ENCODE measurements at regions not wholly inside any gene's neighbourhood (a gene's known extent, or its start where the extent isn't known, plus 50 kb on each side); places are given as distances from the start of the nearest gene placed in this dataset.

GRCh38 chr3:94928921-94929320 lies 866.1 kb downstream of the NSUN3 start:
- Histone ChIP-seq H3K4me1 (ENCODE audit: insufficient read depth, low read length) (no peaks in the 10 kb centered on the region), H3K36me3 (ENCODE audit: insufficient read depth, low read length) (no peaks in the 10 kb centered on the region), H3K9ac (ENCODE audit: low read depth, low read length) (no peak overlapping the region), H3K4me3 (ENCODE audit: low read depth in 1 of 2, low read length in 2 of 2) (no peak overlapping the region), H2AFZ (ENCODE audit: low read depth, low read length) (no peak overlapping the region), H3K4me2 (ENCODE audit: insufficient read depth, low read length) (no peak overlapping the region), H4K20me1 (ENCODE audit: insufficient read depth, low read length) (no peaks in the 10 kb centered on the region), H3K9me3 (ENCODE audit: insufficient read depth, low read length, severe bottlenecking) (no peaks in the 10 kb centered on the region), H3K27ac (ENCODE audit: low read length) (no peak overlapping the region), H3K27me3 (ENCODE audit: insufficient read depth, low read length, poor library complexity) (no peaks in the 10 kb centered on the region), H3K79me2 (ENCODE audit: insufficient read depth, low read length) (no peaks in the 10 kb centered on the region)
- no peak for DNase-seq
- ATAC-seq (ENCODE audit: insufficient read depth, low read depth): no peak
- TF ChIP-seq, protein P1, sequence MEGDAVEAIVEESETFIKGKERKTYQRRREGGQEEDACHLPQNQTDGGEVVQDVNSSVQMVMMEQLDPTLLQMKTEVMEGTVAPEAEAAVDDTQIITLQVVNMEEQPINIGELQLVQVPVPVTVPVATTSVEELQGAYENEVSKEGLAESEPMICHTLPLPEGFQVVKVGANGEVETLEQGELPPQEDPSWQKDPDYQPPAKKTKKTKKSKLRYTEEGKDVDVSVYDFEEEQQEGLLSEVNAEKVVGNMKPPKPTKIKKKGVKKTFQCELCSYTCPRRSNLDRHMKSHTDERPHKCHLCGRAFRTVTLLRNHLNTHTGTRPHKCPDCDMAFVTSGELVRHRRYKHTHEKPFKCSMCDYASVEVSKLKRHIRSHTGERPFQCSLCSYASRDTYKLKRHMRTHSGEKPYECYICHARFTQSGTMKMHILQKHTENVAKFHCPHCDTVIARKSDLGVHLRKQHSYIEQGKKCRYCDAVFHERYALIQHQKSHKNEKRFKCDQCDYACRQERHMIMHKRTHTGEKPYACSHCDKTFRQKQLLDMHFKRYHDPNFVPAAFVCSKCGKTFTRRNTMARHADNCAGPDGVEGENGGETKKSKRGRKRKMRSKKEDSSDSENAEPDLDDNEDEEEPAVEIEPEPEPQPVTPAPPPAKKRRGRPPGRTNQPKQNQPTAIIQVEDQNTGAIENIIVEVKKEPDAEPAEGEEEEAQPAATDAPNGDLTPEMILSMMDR (IDR thresholded peaks at IDR 0.05; ENCODE audit: borderline replicate concordance, extremely low read depth, low read length, poor library complexity, severe bottlenecking): no peak
- TF ChIP-seq EZH2 (IDR thresholded peaks at IDR 0.05; ENCODE audit: borderline replicate concordance, low read depth, low read length, severe bottlenecking): no peak

DNA sequence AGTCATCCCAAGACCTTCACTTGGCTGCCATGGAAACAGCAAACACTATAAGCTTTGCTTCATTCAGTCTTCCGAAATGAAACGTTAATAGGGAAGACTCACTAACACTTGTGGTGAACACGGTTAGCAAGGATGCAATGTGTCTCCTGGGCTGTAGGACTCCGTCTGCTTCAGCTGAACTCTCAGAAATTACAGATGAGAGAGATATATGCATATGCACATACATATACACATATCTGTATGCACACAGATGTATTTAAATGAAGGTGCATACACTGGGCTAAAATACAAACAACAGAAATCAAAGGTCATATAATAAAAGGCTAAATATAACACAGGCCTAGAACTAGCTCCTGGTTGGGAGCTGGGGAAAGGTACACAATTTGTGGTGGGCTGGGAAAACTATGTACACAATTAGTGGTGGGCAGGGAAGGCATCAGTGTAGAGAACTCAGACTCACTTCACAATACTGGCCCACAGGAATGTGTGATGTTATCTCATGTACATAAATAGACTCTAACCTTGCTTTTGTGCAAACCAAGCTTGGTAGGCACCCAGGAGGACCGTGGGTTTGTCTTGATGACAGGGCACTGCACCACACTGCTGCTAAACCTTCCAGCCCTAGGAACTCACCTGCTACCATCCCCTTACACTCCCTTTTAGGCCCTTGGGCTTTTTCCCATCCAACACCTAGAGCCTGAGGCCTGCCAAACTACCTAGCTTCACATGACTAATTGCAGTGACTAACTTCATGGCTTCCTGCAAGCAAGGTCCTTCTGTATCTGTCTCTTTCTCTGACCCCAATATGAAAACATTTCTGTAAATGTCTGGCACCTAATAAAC lies 873.1 kb downstream of the NSUN3 start:
- H2AFZ ChIP-seq (ENCODE audit: low read depth, low read length): no peak overlapping the region
- TF ChIP-seq EZH2 (IDR thresholded peaks at IDR 0.05; ENCODE audit: borderline replicate concordance, low read depth, low read length, severe bottlenecking): no peak
- TF ChIP-seq, protein P1 (IDR thresholded peaks at IDR 0.05; ENCODE audit: borderline replicate concordance, extremely low read depth, low read length, poor library complexity, severe bottlenecking): no peak
- no peaks in the 10 kb centered on the region for H4K20me1 ChIP-seq (ENCODE audit: insufficient read depth, low read length)
- no peaks in the 10 kb centered on the region for H3K79me2 ChIP-seq (ENCODE audit: insufficient read depth, low read length)
- no peaks in the 10 kb centered on the region for H3K4me1 ChIP-seq (ENCODE audit: insufficient read depth, low read length)
- DNase-seq (no peak), ATAC-seq (ENCODE audit: insufficient read depth, low read depth) (no peak)
- no peak overlapping the region for H3K27ac ChIP-seq (ENCODE audit: low read length)
- H3K9me3 ChIP-seq (ENCODE audit: insufficient read depth, low read length, severe bottlenecking): no peaks in the 10 kb centered on the region
- H3K36me3 ChIP-seq (ENCODE audit: insufficient read depth, low read length): no peaks in the 10 kb centered on the region
- H3K9ac ChIP-seq (ENCODE audit: low read depth, low read length): no peak overlapping the region
- H3K27me3 ChIP-seq (ENCODE audit: insufficient read depth, low read length, poor library complexity): no peaks in the 10 kb centered on the region
- H3K4me2 ChIP-seq (ENCODE audit: insufficient read depth, low read length): no peak overlapping the region
- no peak overlapping the region for H3K4me3 ChIP-seq (ENCODE audit: low read depth in 1 of 2, low read length in 2 of 2)

- H3K4me3 ChIP-seq (ENCODE audit: low read depth in 1 of 2, low read length in 2 of 2): no peak overlapping the region
- H3K79me2 ChIP-seq (ENCODE audit: insufficient read depth, low read length): no peaks in the 10 kb centered on the region
- no peaks in the 10 kb centered on the region for H3K27me3 ChIP-seq (ENCODE audit: insufficient read depth, low read length, poor library complexity)
- no peak overlapping the region for H3K27ac ChIP-seq (ENCODE audit: low read length)
- ATAC-seq (ENCODE audit: insufficient read depth, low read depth) (no peak), DNase-seq (no peak)
- no peak overlapping the region for H3K9ac ChIP-seq (ENCODE audit: low read depth, low read length)
- H3K9me3 ChIP-seq (ENCODE audit: insufficient read depth, low read length, severe bottlenecking): no peaks in the 10 kb centered on the region
- H4K20me1 ChIP-seq (ENCODE audit: insufficient read depth, low read length): no peaks in the 10 kb centered on the region
- H2AFZ ChIP-seq (ENCODE audit: low read depth, low read length): no peak overlapping the region
- no peaks in the 10 kb centered on the region for H3K36me3 ChIP-seq (ENCODE audit: insufficient read depth, low read length)
- H3K4me1 ChIP-seq (ENCODE audit: insufficient read depth, low read length): no peaks in the 10 kb centered on the region
- H3K4me2 ChIP-seq (ENCODE audit: insufficient read depth, low read length): no peak overlapping the region
- TF ChIP-seq EZH2 (IDR thresholded peaks at IDR 0.05; ENCODE audit: borderline replicate concordance, low read depth, low read length, severe bottlenecking): no peak
- TF ChIP-seq, protein P1 (IDR thresholded peaks at IDR 0.05; ENCODE audit: borderline replicate concordance, extremely low read depth, low read length, poor library complexity, severe bottlenecking): no peak
Observed at GRCh38 chr3:94937980-94938379, 875.1 kb downstream of the NSUN3 start.

All from DND-41 (cell line).